Kidney tubule cell (primary cell): ENCODE measurements at regions not wholly inside any gene's neighbourhood (a gene's known extent, or its start where the extent isn't known, plus 50 kb on each side); places are given as distances from the start of the nearest gene placed in this dataset.
A peak's percentile ranks its signal among the peaks of the same experiment; 100 is the strongest.
"Not testable (repeated sequence)": the region's sequence is repeated elsewhere in the genome, so short reads cannot be mapped to it uniquely, and the experiment has no call there.

Experiments used
- DNase-seq: peaks from one replicate; pipeline ENCODE4 v3.0.0-alpha.2; 2018; ENCODE audit warnings: low spot score

DNA sequence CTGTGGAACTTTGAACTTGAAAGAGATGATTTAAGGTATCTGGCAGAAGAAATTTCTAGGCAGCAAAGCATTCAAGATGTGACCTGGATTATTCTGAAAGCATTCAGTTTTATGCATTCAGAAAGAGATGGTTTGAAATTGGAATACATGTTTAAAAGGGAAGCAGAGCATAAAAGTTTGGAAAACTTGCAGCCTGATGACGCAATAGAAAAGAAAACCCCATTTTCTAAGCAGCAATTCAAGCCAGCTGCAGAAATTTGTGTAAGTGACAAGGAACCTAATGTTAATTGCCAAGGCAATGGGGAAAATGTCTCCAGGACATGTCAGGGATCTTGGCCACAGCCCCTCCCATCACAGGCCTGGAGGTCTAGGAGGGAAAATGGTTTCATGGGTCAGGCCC is 354.0 kb downstream of the ZNF326 start:
- DNase-seq, result no peak

DNA sequence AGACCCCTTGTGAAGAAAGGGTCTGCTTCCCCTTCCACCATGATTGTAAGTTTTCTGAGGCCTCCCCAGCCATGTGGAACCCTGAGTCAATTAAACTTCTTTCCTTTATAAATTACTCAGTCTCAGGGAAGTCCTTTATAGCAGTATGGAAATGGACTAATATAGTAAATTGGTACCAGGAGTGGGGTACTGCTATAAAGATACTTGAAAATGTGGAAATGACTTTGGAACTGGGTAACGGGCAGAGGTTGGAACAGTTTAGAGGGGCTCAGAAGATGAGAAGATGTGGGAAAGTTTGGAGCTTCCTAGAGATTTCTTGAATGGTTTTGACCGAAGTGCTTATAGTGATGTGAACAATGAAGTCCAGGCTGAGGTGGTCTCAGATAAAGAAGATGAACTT is 353.5 kb downstream of the ZNF326 start:
- not testable (repeated sequence) for DNase-seq

DNA sequence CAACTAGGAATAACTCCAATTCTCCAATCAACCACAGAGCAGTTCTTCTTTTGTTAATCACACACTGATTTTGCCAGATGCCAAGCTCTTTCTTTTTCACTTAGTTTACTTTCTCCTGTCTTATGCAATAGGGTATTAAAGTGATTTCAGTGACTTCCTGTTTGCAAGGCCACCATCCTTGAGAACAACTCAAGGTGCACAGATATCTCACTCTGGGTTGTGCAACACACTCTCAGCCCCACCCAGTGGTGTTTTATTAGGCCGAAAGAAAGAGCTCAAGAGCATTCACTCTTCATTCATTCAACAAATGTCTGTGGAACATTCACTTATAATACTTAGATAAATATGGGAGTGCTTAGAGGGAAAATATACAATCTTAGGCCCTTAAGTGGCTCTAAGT is 352.5 kb downstream of the ZNF326 start:
- no peak for DNase-seq

DNA sequence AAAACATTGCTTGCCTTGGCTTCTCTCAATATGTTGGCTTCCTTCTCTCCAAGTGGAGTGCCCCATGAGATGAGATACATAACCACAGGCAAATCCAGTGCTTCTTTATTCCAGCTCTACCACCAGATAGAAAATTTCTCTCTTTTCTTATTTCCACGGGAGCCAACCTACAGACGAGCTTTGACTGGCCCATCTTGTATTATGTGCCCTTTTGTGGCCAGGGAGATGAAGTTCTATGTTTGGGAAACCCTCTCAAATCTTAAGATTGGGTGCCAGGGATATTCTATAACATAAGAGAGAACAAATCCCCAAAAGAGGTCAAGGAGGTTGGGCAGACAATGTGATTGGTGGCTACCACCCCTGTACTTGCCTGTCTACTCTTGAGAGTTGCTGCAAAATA is 351.8 kb downstream of the ZNF326 start:
- DNase-seq, result no peak

DNA sequence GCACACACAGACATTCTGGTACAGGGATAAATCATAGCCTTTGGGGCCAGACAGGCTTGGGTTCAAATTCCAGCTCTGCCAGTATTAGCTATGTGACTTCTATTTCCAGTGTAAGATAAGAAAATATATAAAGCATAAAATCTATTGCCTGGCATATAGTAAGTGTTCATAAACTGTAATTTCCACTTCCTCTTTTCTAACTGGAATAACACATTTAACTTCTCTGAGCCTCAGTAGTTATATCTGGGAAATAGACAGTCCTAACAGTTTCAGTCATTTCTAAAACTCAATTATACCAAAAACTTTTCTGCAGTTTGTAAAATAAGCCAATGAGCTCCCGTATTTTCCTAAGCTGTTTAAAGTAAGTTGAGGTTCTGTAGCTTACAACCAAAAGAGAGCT is 351.4 kb downstream of the ZNF326 start:
- no peak for DNase-seq

DNA sequence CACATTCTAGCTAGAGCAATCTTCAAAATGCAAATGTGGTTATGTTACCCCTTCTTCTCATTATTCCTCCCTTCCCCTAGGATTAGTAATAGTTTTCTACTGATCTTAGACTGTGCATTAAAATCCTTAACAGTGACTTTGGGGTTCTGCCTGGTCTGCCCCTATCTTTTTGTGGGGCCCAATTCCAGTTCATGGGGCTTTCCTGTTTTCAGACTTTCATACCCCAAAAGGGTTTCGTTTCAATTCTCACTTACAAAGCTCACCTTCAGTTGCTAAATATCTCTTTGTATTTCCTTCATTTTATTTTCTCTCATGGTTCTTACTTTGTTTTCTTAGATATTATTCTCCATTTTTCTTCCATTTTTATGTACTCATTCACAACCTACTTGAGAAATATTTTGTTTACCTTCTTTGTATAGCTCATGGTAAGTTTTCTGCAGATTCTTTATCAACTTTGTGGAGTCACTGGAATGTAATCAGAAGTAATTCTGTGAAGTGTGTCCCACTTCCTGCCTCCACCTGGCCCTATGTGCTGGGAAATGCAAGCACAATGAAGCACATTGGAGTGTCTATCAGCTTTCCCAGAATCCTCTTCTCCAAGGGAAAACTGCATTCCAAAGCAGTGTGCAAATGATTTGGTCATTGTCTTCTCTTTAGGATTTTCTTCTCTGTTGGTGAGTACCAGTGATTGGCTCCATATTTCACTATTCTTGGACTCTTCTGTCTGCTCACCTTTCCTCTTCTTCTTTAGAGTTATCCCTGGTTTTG is 350.2 kb downstream of the ZNF326 start:
- peak; percentile 59 for DNase-seq

DNA sequence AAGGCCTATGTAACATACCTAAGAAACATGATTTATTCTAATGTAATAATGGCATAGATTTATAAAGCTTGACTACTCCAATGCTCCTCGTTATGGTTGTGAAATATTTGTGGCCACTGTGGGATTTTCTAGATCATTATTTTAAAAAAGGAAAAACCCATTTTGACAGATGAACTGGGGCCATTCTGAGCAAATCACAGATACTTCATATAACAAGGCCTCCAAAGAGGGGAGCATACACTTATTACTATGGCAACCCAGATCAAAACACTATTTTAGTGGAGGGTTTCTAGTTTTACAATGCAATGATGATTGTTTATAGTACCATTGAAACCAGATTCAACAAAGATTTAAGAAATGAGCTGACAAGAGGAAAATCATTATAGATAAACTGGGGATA is 346.6 kb downstream of the ZNF326 start:
- DNase-seq, result no peak

DNA sequence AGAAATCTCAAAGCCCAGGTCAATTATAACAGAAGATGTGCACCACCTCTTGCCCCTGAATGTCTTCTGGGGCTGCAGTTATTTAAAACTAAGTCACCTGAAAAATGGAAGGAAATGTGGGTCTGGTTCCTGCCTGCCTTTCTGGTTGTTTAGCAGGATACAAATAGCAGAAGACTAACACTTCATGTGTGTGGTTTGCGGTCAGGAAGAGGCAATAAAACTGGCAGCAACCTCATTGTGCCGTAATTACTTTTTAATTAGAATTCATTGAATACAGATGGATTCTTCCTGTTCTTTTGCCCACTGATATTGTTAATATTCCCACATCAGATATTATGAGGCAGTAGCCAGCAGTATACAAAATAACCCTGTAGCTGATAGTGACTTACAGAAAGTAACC is 345.7 kb downstream of the ZNF326 start:
- DNase-seq, result no peak

DNA sequence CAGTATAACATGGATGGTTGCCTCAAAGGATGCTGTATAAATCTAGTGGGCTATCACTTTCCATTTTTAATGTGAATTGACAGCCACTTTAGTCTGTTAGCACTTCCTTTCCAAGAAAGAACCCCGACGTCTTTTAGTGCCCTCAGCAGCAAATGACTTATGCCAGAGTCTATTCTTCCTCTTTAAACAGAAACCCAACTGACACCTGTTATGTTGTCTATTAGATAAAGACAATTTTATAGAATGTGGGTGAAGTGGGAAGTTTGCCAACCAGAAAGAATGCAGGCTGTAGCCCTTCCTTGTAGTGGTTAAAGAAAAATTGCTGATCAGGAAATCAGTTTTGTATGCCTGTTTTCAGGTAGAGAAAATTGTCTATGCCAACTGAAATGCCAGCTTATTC is 344.9 kb downstream of the ZNF326 start:
- peak; percentile 5 for DNase-seq

DNA sequence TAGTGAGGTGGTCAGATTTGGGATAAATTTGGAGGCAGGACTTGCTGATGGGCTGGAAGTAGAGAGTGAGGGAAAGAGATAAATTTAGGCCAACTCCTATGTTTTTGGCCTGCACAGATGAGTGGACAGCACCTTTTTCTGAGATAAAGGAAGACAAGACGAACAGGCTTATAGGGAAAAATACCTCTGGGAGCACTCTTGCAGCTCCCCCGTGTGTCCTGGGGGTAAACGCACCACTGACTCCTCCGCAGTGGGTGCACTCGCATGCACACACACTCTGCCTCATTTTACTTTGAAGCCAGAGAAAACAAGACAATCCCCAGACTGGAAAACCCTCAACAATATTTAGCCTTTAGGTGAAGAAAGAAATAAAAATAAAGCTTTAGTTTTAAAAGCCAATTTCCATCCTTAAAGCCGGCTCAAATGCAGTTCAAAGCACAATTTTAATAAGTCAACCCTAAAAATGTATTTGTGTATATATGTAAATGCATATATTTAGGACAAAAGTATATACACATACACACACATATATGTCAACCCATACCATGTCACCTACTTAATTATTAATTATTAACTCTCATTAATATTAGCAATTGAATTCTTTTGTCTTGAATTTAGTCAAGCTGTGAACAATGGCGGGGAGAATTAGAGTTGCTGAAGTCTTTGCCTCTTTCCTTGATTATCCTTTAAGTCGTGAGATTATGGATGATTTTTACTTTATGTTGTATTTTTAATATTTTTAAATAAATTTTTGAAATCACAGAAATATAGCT is 341.8 kb downstream of the ZNF326 start:
- no peak for DNase-seq

DNA sequence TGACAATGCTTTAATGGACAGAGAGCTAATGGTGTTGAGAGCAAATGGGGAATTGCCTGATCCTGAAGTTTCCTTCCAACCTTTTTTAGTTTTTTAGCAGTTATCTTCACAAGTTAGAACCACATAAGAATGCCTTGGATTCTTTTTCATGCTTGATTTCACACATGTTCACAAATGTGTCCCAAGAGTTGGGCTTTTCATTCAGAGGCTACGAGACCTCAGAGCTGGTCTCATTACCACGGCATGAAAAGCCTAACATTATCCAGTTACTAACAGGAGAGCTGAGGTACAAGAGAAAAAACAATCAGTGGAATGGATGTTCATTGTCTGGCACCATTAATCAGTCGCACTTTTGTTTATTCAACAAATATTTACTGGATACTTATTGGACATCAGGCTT is 340.6 kb downstream of the ZNF326 start:
- DNase-seq, result peak; percentile 36

DNA sequence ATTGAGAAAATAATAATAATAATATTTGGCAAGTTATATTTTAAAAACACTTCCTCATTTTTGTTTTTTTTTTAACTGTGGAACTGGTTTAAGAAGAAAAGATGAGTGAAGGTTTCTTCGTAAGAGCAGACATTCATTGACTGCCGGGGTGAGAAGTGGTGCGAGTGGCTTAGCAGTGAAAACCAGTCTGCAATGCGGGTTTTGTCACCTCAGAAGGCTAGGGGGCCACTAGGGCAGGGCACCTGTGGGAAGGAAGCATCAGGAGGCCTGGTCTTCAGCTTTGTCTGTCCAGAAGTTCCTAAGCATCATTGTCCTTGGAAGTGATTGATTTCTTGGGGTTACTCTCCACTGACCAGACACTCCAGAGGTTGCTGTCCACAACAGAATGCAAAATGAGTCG is 339.2 kb downstream of the ZNF326 start:
- DNase-seq, result no peak

DNA sequence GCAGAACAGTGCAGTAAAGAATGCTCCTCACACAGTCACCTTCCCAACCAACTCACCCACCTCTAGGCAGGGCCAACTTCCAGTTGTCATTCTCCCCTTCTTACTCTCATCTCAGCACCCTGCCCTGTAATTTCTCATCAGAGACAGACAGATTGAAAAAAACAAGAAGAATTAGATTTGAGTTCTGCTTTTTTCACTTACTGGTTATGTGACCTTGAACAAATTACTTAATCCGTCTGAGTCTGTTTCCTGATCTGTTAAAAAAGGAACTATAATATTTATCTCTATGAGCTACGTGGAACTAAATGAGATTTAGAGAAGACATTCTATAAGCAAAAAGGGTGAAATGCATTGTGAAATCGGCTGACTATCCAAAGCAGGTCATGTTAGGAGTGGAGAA is 330.3 kb downstream of the ZNF326 start:
- DNase-seq, result no peak

DNA sequence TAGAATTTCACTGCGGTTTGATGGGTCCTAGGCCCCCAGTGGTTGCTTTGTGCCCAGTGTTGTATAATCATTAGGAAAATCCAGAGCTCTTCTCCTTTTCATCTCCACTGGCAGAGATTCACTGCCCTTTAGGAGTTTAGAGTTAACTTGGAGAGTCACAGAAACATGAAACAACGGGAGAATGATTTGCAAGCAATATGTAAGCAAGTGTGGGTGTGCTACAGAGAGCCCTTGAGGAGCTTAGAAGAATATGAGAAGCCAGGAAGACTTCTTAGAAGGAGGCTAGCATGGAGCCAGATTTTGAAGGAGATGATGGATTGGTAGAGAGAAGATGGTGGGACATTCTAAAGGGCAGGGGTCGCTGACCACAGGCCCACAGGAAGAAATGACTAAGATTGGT is 327.3 kb downstream of the ZNF326 start:
- DNase-seq, result no peak

DNA sequence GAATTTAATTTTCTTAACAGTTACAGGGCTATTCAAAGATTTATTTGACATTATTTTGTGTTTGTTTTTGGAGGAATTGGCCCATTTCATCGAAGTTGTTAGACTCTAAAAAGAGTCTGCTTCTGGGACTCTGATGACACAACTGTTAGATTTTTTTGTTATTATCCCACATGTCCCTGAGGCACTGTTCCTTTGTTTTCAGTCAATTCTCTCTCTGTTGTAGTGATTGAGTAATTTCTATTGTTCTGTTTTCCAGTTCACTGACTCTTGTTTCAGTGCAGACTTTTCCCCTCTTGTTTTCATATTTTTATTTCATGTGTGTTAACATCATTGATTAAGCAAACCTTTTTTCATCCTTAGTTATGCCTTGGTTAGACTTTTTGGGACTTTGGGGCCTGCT is 325.0 kb downstream of the ZNF326 start:
- DNase-seq, result no peak

DNA sequence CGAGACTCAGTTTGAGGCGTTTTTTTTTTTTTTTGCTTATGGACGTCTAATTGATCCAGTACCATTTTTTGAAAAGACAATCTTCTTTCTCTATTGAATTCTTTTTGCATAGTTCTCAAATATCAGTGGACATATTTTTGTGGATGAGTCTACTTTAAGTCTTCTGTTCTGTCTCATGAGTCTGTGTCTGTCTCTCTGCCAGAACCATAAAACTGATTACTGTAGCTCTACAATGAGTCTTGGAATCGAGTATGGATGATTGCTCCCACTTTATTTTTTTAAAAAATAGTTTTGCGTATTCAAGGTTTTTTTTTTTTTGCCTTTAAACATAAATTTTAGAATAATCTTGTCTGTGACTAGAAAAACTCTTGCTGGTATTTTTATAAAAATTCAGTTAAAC is 323.5 kb downstream of the ZNF326 start:
- DNase-seq, result no peak

DNA sequence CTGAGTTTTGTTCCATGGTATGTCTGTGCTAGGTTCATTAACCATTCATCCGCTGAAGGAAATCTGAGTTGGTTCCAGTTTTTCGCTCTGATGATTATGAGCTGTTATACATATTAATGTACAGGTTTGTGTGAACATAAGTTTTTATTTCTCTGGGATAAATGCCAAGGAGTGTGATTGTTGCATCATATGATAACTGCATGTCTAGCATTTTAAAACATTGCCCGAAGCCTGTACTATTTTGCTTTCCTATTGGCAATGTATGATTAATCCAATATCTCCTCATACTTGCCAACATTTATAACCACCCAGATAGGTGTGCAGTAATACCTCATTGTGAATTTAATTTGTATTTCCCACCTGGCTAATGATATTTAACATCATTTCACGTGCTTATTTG is 322.7 kb downstream of the ZNF326 start:
- no peak for DNase-seq

DNA sequence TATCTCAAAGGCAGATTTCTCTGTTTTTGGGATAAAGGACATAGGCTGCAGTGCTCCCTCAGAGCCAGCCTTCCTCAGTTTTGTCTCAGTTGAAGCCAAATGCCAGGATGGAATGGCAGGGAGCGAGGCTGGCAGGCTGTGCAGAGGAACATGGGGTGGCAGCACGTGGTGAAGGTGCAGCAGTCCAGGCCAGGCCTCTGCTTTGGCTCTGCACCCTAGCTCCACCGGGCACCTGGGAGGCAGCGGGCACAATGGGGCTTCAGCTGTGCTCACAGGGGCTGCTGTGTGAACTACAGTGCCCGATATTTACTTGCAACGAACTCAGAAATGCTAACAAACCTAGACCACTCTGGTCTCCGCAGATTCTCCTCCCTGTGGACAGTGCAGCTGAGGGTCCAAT is 319.6 kb downstream of the ZNF326 start:
- no peak for DNase-seq

DNA sequence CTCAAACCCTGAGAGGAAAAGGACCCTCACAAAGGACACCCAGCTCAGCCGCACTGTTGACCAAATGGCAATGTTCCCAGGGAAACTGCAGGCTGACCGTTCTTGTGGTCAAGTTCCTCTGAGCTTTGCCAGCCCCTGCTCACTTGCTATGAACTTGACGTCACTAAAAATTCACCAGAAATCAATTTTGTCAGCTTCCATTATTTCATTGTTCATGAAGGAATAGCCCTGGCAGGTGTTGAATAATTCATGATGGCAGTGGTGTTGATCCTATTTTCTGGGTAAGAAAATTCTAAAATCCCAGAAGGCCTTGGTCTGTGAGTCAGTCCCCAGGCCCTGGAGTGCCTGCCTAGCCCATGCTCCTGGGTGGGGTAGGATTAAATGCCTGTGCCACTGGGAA is 318.9 kb downstream of the ZNF326 start:
- no peak for DNase-seq

DNA sequence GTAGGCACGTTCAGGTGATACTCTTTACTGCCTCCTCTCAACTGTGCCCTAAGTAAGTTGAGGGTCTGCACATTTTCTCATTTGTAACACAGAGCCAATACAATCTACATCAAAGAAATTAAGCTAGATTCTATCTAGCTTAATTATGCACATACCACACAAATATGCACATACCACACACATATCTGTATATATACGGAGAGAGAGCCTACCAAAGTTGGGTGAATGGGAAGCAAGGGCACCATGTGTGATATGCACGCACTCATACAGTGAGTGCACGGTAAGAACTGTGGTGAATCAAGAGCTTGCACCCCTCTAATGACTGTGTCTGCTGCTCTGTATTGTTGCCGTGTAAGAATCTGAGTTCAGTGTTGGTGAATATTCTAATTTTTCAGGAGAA is 314.9 kb downstream of the ZNF326 start:
- no peak for DNase-seq

DNA sequence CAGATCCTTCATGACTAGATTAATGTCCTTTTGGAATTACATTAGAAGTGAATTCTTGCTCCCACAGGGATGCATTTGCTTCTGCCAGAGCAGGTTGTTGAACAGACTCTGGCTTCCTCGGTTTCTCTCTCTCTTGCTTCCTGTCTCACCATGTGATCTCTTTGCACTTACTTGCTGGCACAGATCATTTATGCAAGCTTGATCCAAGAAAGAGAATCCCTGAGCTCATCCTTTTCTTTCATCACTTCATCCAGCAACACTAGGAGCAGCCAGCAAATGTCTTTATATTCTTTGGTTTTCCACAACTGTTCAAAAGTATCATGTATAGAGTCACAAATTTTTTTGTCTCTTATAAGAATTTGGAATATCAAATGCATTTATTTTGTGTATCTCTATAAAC is 313.5 kb downstream of the ZNF326 start:
- no peak for DNase-seq

DNA sequence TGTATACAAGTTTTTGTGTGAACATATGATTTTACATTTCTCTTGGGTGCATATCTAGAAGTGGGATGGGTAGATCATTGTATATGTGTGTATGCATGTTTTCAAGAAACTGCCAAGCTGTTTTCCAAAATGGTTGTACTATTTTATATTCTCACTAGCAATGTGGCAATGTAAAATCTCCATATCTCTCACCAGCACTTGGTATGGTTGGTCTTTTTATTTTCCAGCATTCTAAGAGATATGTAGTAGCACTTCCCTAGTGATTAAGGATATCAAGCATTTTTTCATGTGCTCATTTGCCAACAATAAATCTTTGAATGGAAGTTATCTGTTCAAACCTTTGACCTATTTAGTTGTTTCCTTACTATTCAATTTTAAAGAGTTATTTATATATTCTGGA is 310.7 kb downstream of the ZNF326 start:
- no peak for DNase-seq

DNA sequence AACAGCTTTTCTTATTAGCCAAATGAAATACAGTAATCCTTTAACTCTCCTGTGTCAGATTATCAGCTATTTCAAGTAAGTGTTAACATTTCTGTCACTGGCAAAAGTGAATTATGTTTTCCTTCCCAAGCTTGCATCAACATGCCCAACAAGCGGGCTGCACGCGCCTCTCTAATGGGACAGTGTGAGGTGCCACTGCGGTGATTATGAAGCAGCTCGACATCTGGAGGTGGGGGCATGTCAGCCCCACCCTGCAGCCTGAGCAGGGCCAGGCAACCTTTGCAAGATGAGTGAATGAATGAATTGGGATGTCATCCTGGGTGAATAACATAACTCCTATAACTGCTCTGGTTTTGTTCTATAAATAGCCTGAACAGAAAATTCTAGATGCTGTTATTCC is 301.4 kb downstream of the ZNF326 start:
- no peak for DNase-seq

DNA sequence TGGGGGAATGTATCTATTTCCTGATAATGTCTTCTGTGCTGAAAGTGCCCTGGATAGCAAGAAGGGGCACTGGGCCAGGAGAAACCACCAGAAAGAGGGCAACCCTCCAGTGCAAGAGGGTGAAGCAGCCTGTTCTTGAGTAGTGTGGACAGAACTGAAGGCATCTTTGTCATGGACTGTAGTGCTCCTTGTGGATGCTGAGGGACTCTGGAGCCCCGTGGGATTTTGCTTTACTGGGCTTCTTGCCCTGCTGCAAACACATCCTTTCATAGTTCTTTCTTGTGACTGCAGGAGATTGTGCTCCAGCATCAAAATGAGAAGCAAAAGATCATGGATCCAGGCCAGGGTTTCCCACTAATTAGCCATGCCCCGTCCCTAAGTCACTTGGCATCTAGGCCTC is 300.6 kb downstream of the ZNF326 start:
- DNase-seq, result no peak
